Caco-2 (cell line): ENCODE measurements at regions not wholly inside any gene's neighbourhood (a gene's known extent, or its start where the extent isn't known, plus 50 kb on each side); places are given as distances from the start of the nearest gene placed in this dataset.

ENCODE experiments used
- BruUV-seq: library from RNA; stranded (reverse); fragments of 400-500 nt; replicated peaks from 2 replicates; lab custom pipeline; 2021; lab: Mats Ljungman, UMichigan
- CTCF ChIA-PET: fragments of 300-600 bp; sonication (Branson Sonifier 250); formaldehyde crosslinking; loops from one replicate; lab custom pipeline; 2022; ENCODE audit warnings: antibody characterized with exemption; lab: Charles Lee
- POLR2A ChIA-PET: fragments of 300-600 bp; sonication (Branson Sonifier 250); formaldehyde crosslinking; loops from one replicate; lab custom pipeline; 2022; ENCODE audit warnings: antibody characterized with exemption; lab: Charles Lee
- DNase-seq, 2 experiments: peaks; one replicate each; pipeline versions ENCODE4 v3.0.0 to v3.0.0-alpha.2; 2020 to 2022
- H3K27me3 ChIP-seq: replicated peaks from 2 replicates; pipeline ENCODE4 v1.6.0; 2011; ENCODE audit warnings: low read length; ENCODE audit not compliant: control insufficient read depth, insufficient read depth
- H3K36me3 ChIP-seq: 2 replicates; pipeline ENCODE4 v1.5.1; 2011; ENCODE audit warnings: low read length; ENCODE audit not compliant: control insufficient read depth, insufficient read depth
- H3K4me1 ChIP-seq: fragments of 250-450 bp; sonication (Bioruptor Pico); 2 replicates; pipeline ENCODE4 v1.5.1; 2020; ENCODE audit warnings: mild to moderate bottlenecking
- H3K4me3 ChIP-seq: 2 replicates; pipeline ENCODE4 v1.5.1; 2011; ENCODE audit warnings: low read depth, mild to moderate bottlenecking, control low read depth, low read length
- H3K9me3 ChIP-seq: fragments of 250-450 bp; sonication (Bioruptor Pico); 2 replicates; pipeline ENCODE4 v1.5.1; 2020; ENCODE audit warnings: mild to moderate bottlenecking, moderate library complexity
- H3K27ac Mint-ChIP-seq: one replicate; pipeline ENCODE4 v1.8.0; 2022; ENCODE audit warnings: mixed read lengths; ENCODE audit not compliant: unreplicated experiment
- H3K27me3 Mint-ChIP-seq: one replicate; pipeline ENCODE4 v1.8.0; 2022; ENCODE audit warnings: mixed read lengths; ENCODE audit not compliant: insufficient read depth, unreplicated experiment
- H3K36me3 Mint-ChIP-seq: one replicate; pipeline ENCODE4 v1.8.0; 2022; ENCODE audit warnings: mild to moderate bottlenecking, mixed read lengths; ENCODE audit not compliant: insufficient read depth, unreplicated experiment
- H3K4me1 Mint-ChIP-seq: one replicate; pipeline ENCODE4 v1.8.0; 2022; ENCODE audit warnings: low read depth, mixed read lengths; ENCODE audit not compliant: unreplicated experiment
- H3K4me3 Mint-ChIP-seq: one replicate; pipeline ENCODE4 v1.8.0; 2022; ENCODE audit warnings: mild to moderate bottlenecking, moderate library complexity, mixed read lengths; ENCODE audit not compliant: unreplicated experiment
- H3K9me3 Mint-ChIP-seq: one replicate; pipeline ENCODE4 v1.8.0; 2022; ENCODE audit warnings: mixed read lengths; ENCODE audit not compliant: unreplicated experiment
- CTCF ChIP-seq, 2 experiments: fragments of 200-600 bp in 1 of 2; IDR thresholded peaks; 1 replicate in 1 of 2; 2 replicates in 1 of 2; pipeline versions ENCODE4 v1.5.1 to v1.8.0; 2011 to 2022; ENCODE audit warnings: antibody characterized with exemption in 1 of 2, control low read depth in 1 of 2, inconsistent platforms in 1 of 2, low read depth in 1 of 2, low read length in 1 of 2, mild to moderate bottlenecking in 1 of 2, moderate library complexity in 1 of 2; ENCODE audit not compliant: insufficient read depth in 1 of 2, severe bottlenecking in 1 of 2, unreplicated experiment in 1 of 2
- intact Hi-C: fragments of 100-400 bp; cut with micrococcal nuclease; formaldehyde crosslinking; loops from one replicate; pipeline ENCODE4 v1.10.0; 2022; ENCODE audit not compliant: unreplicated experiment

- intact Hi-C loops, result loop anchor here (1.0 kb wide), 1 partner anchor 420 kb away; no protein-coding TSS in a partner anchor
- TF ChIP-seq CTCF (IDR thresholded peaks at IDR 0.05; ENCODE audit: insufficient read depth in 1 of 2, low read depth in 1 of 2, low read length in 1 of 2, severe bottlenecking in 1 of 2, unreplicated experiment in 1 of 2), result peak in 1 of 2 experiments; percentile 31
- H3K36me3 Mint-ChIP-seq, result no peaks in the 10 kb centered on the region
- H3K4me3 Mint-ChIP-seq, result no peak overlapping the region
- Histone ChIP-seq H3K27me3 (no peaks in the 10 kb centered on the region), H3K36me3 (no peaks in the 10 kb centered on the region), H3K4me1 (no peaks in the 10 kb centered on the region), H3K9me3 (no peaks in the 10 kb centered on the region), H3K4me3 (no peak overlapping the region)
- DNase-seq, result peak in 1 of 2 experiments; percentile 7
- H3K27me3 Mint-ChIP-seq, result no peaks in the 10 kb centered on the region
- no TSS peak for BruUV-seq
- no peak overlapping the region for H3K27ac Mint-ChIP-seq
- no peaks in the 10 kb centered on the region for H3K4me1 Mint-ChIP-seq
- H3K9me3 Mint-ChIP-seq, result no peaks in the 10 kb centered on the region
- ChIA-PET CTCF (no interaction called here), POLR2A (no interaction called here)
These were observed 928.3 kb downstream of the TBC1D32 start for GRCh38 chr6:120405947-120406346.

- Histone ChIP-seq H3K4me1 (no peaks in the 10 kb centered on the region), H3K27me3 (no peaks in the 10 kb centered on the region), H3K4me3 (no peak overlapping the region), H3K9me3 (no peaks in the 10 kb centered on the region), H3K36me3 (no peaks in the 10 kb centered on the region)
- Mint-ChIP-seq H3K4me3 (no peak overlapping the region), H3K27ac (no peak overlapping the region), H3K27me3 (no peaks in the 10 kb centered on the region), H3K36me3 (no peaks in the 10 kb centered on the region), H3K4me1 (no peaks in the 10 kb centered on the region), H3K9me3 (no peaks in the 10 kb centered on the region)
- ChIA-PET CTCF (no interaction called here), POLR2A (no interaction called here)
- no peak for TF ChIP-seq CTCF (IDR thresholded peaks at IDR 0.05; ENCODE audit: insufficient read depth in 1 of 2, low read depth in 1 of 2, low read length in 1 of 2, severe bottlenecking in 1 of 2, unreplicated experiment in 1 of 2)
- DNase-seq, result no peak
- intact Hi-C loops, result no loop called here
- no TSS peak for BruUV-seq
These were observed 938.5 kb downstream of the TBC1D32 start for GRCh38 chr6:120395784-120396183.

- H3K9me3 Mint-ChIP-seq, result no peaks in the 10 kb centered on the region
These were observed 939.0 kb downstream of the TBC1D32 start for GRCh38 chr6:120395330-120395729.

More at GRCh38 chr6:120395330-120395729, 939.0 kb downstream of the TBC1D32 start:
- POLR2A ChIA-PET, result no interaction called here
- no peak for DNase-seq
- Histone ChIP-seq H3K9me3 (no peaks in the 10 kb centered on the region), H3K4me3 (no peak overlapping the region), H3K4me1 (no peaks in the 10 kb centered on the region), H3K36me3 (no peaks in the 10 kb centered on the region), H3K27me3 (no peaks in the 10 kb centered on the region)
- intact Hi-C loops, result no loop called here
- no peaks in the 10 kb centered on the region for H3K4me1 Mint-ChIP-seq
- no peaks in the 10 kb centered on the region for H3K27me3 Mint-ChIP-seq
- no peak overlapping the region for H3K4me3 Mint-ChIP-seq
- no peak overlapping the region for H3K27ac Mint-ChIP-seq
- H3K36me3 Mint-ChIP-seq, result no peaks in the 10 kb centered on the region
- no TSS peak for BruUV-seq
- no peak for TF ChIP-seq CTCF (IDR thresholded peaks at IDR 0.05; ENCODE audit: insufficient read depth in 1 of 2, low read depth in 1 of 2, low read length in 1 of 2, severe bottlenecking in 1 of 2, unreplicated experiment in 1 of 2)
- CTCF ChIA-PET, result no interaction called here
